K562 (cell line): ENCODE measurements at regions not wholly inside any gene's neighbourhood (a gene's known extent, or its start where the extent isn't known, plus 50 kb on each side); places are given as distances from the start of the nearest gene placed in this dataset.

Experiments used
- ATAC-seq: fragments of 200-7000 bp; cut with Tn5 transposase; 3 replicates; pipeline ENCODE4 v1.9.1; 2020; ENCODE audit warnings: moderate library complexity
- BruUV-seq: library from RNA; stranded (reverse); fragments of 400-500 nt; replicated peaks from 2 replicates; lab custom pipeline; 2021; lab: Mats Ljungman, UMichigan
- CTCF ChIA-PET: fragments of 300-600 bp; formaldehyde crosslinking; extraction: SDS; loops from one replicate; lab custom pipeline; 2021; ENCODE audit warnings: low intra/inter-chr PET ratio; lab: Yijun Ruan, JAX
- POLR2A ChIA-PET: fragments of 300-600, 350-650 bp; sonication (Branson Sonifier 250); formaldehyde crosslinking; extraction: SDS; loops from one replicate; lab custom pipeline; 2021; ENCODE audit warnings: antibody characterized with exemption, inconsistent platforms; lab: Yijun Ruan, JAX
- DNase-seq, 4 experiments: peaks; one replicate each; pipeline versions ENCODE4 v3.0.0 to v3.0.0-alpha.2; 2011 to 2018; ENCODE audit warnings: low spot score in 3 of 4, mixed read lengths in 3 of 4; ENCODE audit errors: extremely low read depth in 1 of 4
- FAIRE-seq: peaks from 2 replicates; lab custom pipeline; 2011; peaks lifted over from hg19 to GRCh38; lab: Jason Lieb, UNC
- H2AFZ ChIP-seq: 2 replicates; pipeline ENCODE4 v1.6.0; 2011; ENCODE audit warnings: low read depth, low read length, control low read depth, inconsistent platforms
- H3K27ac ChIP-seq: fragments of 200-600 bp; 3 replicates; pipeline ENCODE4 v1.8.0; 2011; ENCODE audit warnings: low read depth, mild to moderate bottlenecking, control low read depth, inconsistent platforms, low read length, moderate library complexity, mixed read lengths; ENCODE audit errors: extremely low read depth
- H3K27me3 ChIP-seq, 2 experiments: fragments of 300-600 bp in 1 of 2; 2 replicates in 1 of 2; 3 replicates in 1 of 2; pipeline versions ENCODE4 v1.6.0 to v1.8.0; 2011; ENCODE audit warnings: inconsistent platforms in 2 of 2, low read length in 2 of 2, mild to moderate bottlenecking in 1 of 2, mixed read lengths in 1 of 2, moderate library complexity in 1 of 2; ENCODE audit not compliant: control insufficient read depth in 2 of 2, insufficient read depth in 2 of 2
- H3K36me3 ChIP-seq: fragments of 300-600 bp; 3 replicates; pipeline ENCODE4 v1.8.0; 2011; ENCODE audit warnings: mild to moderate bottlenecking, low read length, inconsistent platforms; ENCODE audit not compliant: control insufficient read depth, insufficient read depth
- H3K4me1 ChIP-seq, 2 experiments: fragments of 200-600 bp in 1 of 2; replicated peaks in 1 of 2; 2 replicates in 1 of 2; 3 replicates in 1 of 2; pipeline versions ENCODE4 v1.5.1 to v1.8.0; 2011; ENCODE audit warnings: inconsistent platforms in 2 of 2, low read length in 2 of 2, mild to moderate bottlenecking in 1 of 2, mixed read lengths in 1 of 2, moderate library complexity in 1 of 2; ENCODE audit not compliant: control insufficient read depth in 2 of 2, insufficient read depth in 2 of 2
- H3K4me2 ChIP-seq: 2 replicates; pipeline ENCODE4 v1.6.1; 2011; ENCODE audit warnings: low read length, control low read depth, inconsistent platforms, mixed read lengths; ENCODE audit not compliant: insufficient read depth
- H3K4me3 ChIP-seq: fragments of 200-600 bp; sonication (generic), shearing (Covaris generic); 2 replicates; pipeline ENCODE4 v1.5.1; 2016; ENCODE audit warnings: control low read depth, inconsistent platforms
- H3K79me2 ChIP-seq: fragments of 200-600 bp; 3 replicates; pipeline ENCODE4 v1.8.0; 2011; ENCODE audit warnings: low read length, inconsistent platforms; ENCODE audit not compliant: control insufficient read depth, insufficient read depth
- H3K9ac ChIP-seq, 2 experiments: 2 replicates each; pipeline versions ENCODE4 v1.6.0 to v1.6.1; 2011; ENCODE audit warnings: low read depth in 2 of 2, low read length in 2 of 2, control low read depth in 1 of 2, inconsistent platforms in 1 of 2, mild to moderate bottlenecking in 1 of 2, mixed read lengths in 1 of 2; ENCODE audit not compliant: insufficient read depth in 1 of 2
- H3K9me1 ChIP-seq: one replicate; pipeline ENCODE4 v1.6.0; 2011; ENCODE audit warnings: inconsistent platforms, mild to moderate bottlenecking, low read length, moderate library complexity; ENCODE audit not compliant: control insufficient read depth, insufficient read depth
- H3K9me3 ChIP-seq: replicated peaks from 2 replicates; pipeline ENCODE4 v1.5.1; 2011; ENCODE audit warnings: low read depth, low read length, inconsistent platforms; ENCODE audit not compliant: control insufficient read depth, insufficient read depth
- H4K20me1 ChIP-seq: replicated peaks from 2 replicates; pipeline ENCODE4 v1.6.1; 2011; ENCODE audit warnings: low read length, inconsistent platforms, mixed read lengths; ENCODE audit not compliant: control insufficient read depth, insufficient read depth
- BRCA1 ChIP-seq, 2 experiments: fragments of 450-650 bp in 1 of 2; sonication (generic) in 1 of 2; formaldehyde crosslinking in 1 of 2; IDR thresholded peaks; 2 replicates each; pipeline versions ENCODE4 v1.5.0 to v1.6.1; 2017 to 2020; ENCODE audit warnings: mild to moderate bottlenecking in 1 of 2, missing genetic modification reagents in 1 of 2
- CREB1 ChIP-seq, 2 experiments: sonication (generic) in 1 of 2; formaldehyde crosslinking in 1 of 2; IDR thresholded peaks; 2 replicates each; pipeline versions ENCODE4 v1.6.1 to v1.8.0; 2012 to 2022; ENCODE audit warnings: inconsistent platforms in 1 of 2, mild to moderate bottlenecking in 1 of 2, missing genetic modification reagents in 1 of 2, moderate library complexity in 1 of 2
- CTBP1 ChIP-seq: fragments of 450-650 bp; IDR thresholded peaks from 2 replicates; pipeline ENCODE4 v1.6.1; 2016; ENCODE audit warnings: borderline replicate concordance
- GABPB1 ChIP-seq: sonication (generic); formaldehyde crosslinking; IDR thresholded peaks from 2 replicates; pipeline ENCODE4 v1.8.0; 2022; ENCODE audit warnings: mild to moderate bottlenecking, missing genetic modification reagents
- GATA2 ChIP-seq: sonication (generic); formaldehyde crosslinking; IDR thresholded peaks from 2 replicates; pipeline ENCODE4 v1.4.0; 2020; ENCODE audit warnings: mild to moderate bottlenecking, missing genetic modification reagents
- OTX1 ChIP-seq: fragments of 450-650 bp; formaldehyde crosslinking; IDR thresholded peaks from 2 replicates; pipeline ENCODE4 v1.4.0; 2022; ENCODE audit warnings: mild to moderate bottlenecking
- ZC3H4 ChIP-seq: sonication (generic); formaldehyde crosslinking; IDR thresholded peaks from 2 replicates; pipeline ENCODE4 v1.9.0; 2021; ENCODE audit warnings: missing genetic modification reagents, borderline replicate concordance
- ZNF311 ChIP-seq: fragments of 250-450 bp; sonication (Bioruptor Pico); IDR thresholded peaks from 2 replicates; pipeline ENCODE4 v1.4.0; 2020; ENCODE audit warnings: mild to moderate bottlenecking, moderate library complexity
- in situ Hi-C: fragments of 300-500 bp; cut with MboI; formaldehyde crosslinking; loops from 4 replicates; pipeline ENCODE4 v1.15.0; 2018; ENCODE audit warnings: inconsistent platforms, mixed read lengths
- intact Hi-C: fragments of 100-400 bp; cut with micrococcal nuclease; formaldehyde crosslinking; loops from 2 replicates; pipeline ENCODE4 v1.14.2; 2022
- TF ChIP-seq, protein P1 (sequence below), 2 experiments: IDR thresholded peaks; 2 replicates each; pipeline ENCODE4 v1.6.1; 2011; ENCODE audit warnings: borderline replicate concordance in 1 of 2, control low read depth in 1 of 2, low read depth in 1 of 2, low read length in 1 of 2, mild to moderate bottlenecking in 1 of 2, mixed read lengths in 1 of 2, moderate library complexity in 1 of 2; ENCODE audit not compliant: insufficient read depth in 1 of 2, insufficient read length in 1 of 2, poor library complexity in 1 of 2, severe bottlenecking in 1 of 2; ENCODE audit errors: extremely low read depth in 1 of 2

DNA sequence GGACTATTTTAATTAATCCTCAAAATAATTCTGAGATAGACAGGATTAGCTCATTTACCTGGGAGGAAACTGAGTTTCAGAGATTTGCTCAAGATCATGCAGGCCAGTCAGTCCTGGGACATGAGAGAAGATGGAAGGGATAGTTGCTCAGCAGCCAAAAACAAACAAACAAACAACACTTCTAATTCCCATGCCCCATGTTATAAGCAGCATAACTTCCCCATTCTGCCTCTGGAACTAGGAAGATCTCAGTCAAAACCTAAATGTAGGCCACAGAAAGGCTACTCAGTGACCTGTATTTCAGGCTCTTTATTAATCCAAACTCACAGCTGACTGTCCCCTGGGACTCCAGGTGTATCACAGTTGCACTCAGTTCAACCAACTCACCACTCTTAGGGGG is 489.2 kb upstream of the NBEA start:
- no peaks in the 10 kb centered on the region for H3K9me3 ChIP-seq
- no peak overlapping the region for H3K9ac ChIP-seq
- intact Hi-C loops (no loop called here), in situ Hi-C loops (no loop called here)
- no peak overlapping the region for H3K4me2 ChIP-seq
- CTCF ChIA-PET: no interaction called here
- POLR2A ChIA-PET: no interaction called here
- ATAC-seq: no peak
- H3K4me3 ChIP-seq: no peak overlapping the region
- H3K9me1 ChIP-seq: no peaks in the 10 kb centered on the region
- H3K79me2 ChIP-seq: no peaks in the 10 kb centered on the region
- BruUV-seq: no TSS peak
- DNase-seq: no peak
- no peaks in the 10 kb centered on the region for H3K27me3 ChIP-seq
- H3K27ac ChIP-seq: no peak overlapping the region
- TF ChIP-seq GATA2 (CRISPR knock-in tag) (no peak), GABPB1 (no peak), CREB1 (IDR thresholded peaks at IDR 0.05) (no peak), CREB1 (CRISPR knock-in tag; IDR thresholded peaks at IDR 0.05) (no peak), ZC3H4 (CRISPR knock-in tag) (no peak), CTBP1 (no peak), BRCA1 (IDR thresholded peaks at IDR 0.05) (no peak), BRCA1 (CRISPR knock-in tag; IDR thresholded peaks at IDR 0.05) (no peak), OTX1 (CRISPR knock-in tag) (no peak), ZNF311 (CRISPR knock-in tag) (no peak)
- TF ChIP-seq, protein P1, sequence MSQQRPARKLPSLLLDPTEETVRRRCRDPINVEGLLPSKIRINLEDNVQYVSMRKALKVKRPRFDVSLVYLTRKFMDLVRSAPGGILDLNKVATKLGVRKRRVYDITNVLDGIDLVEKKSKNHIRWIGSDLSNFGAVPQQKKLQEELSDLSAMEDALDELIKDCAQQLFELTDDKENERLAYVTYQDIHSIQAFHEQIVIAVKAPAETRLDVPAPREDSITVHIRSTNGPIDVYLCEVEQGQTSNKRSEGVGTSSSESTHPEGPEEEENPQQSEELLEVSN (IDR thresholded peaks at IDR 0.05; ENCODE audit: borderline replicate concordance in 1 of 2, extremely low read depth in 1 of 2, insufficient read depth in 1 of 2, insufficient read length in 1 of 2, low read depth in 1 of 2, low read length in 1 of 2, poor library complexity in 1 of 2, severe bottlenecking in 1 of 2): no peak
- no peak overlapping the region for H2AFZ ChIP-seq
- H3K36me3 ChIP-seq: no peaks in the 10 kb centered on the region
- no peak for FAIRE-seq
- H3K4me1 ChIP-seq: no peaks in the 10 kb centered on the region
- no peaks in the 10 kb centered on the region for H4K20me1 ChIP-seq
